H9 (cell line): ENCODE measurements at regions not wholly inside any gene's neighbourhood (a gene's known extent, or its start where the extent isn't known, plus 50 kb on each side); places are given as distances from the start of the nearest gene placed in this dataset.

ENCODE experiments used
- DNase-seq: peaks from one replicate; pipeline ENCODE4 v3.0.0-alpha.2; 2017
- H2AFZ ChIP-seq: one replicate; pipeline ENCODE4 v1.6.1; 2013; ENCODE audit warnings: mild to moderate bottlenecking, low read length, control low read depth, moderate library complexity
- H2AK5ac ChIP-seq: 2 replicates; pipeline ENCODE4 v1.6.1; 2013; ENCODE audit warnings: low read length, control low read depth, mixed read lengths; ENCODE audit not compliant: insufficient read length
- H2BK120ac ChIP-seq: one replicate; pipeline ENCODE4 v1.6.1; 2013; ENCODE audit warnings: low read depth, mild to moderate bottlenecking, low read length, control low read depth, inconsistent platforms; ENCODE audit not compliant: poor library complexity, severe bottlenecking
- H2BK12ac ChIP-seq: 2 replicates; pipeline ENCODE4 v1.6.1; 2013; ENCODE audit warnings: low read length, control low read depth, mixed read lengths, low read depth; ENCODE audit not compliant: insufficient read length
- H2BK15ac ChIP-seq: 2 replicates; pipeline ENCODE4 v1.6.1; 2013; ENCODE audit warnings: low read depth, low read length, control low read depth
- H2BK20ac ChIP-seq: one replicate; pipeline ENCODE4 v1.6.1; 2013; ENCODE audit warnings: low read depth, mild to moderate bottlenecking, low read length, control low read depth, inconsistent platforms; ENCODE audit not compliant: poor library complexity, severe bottlenecking
- H2BK5ac ChIP-seq: 2 replicates; pipeline ENCODE4 v1.6.1; 2013; ENCODE audit warnings: low read length, control low read depth, mixed read lengths; ENCODE audit not compliant: insufficient read length
- H3K14ac ChIP-seq: 2 replicates; pipeline ENCODE4 v1.6.1; 2013; ENCODE audit warnings: low read length, control low read depth; ENCODE audit not compliant: insufficient read depth
- H3K18ac ChIP-seq: 2 replicates; pipeline ENCODE4 v1.6.1; 2013; ENCODE audit warnings: low read depth, mild to moderate bottlenecking, mixed read lengths, low read length, control low read depth; ENCODE audit not compliant: insufficient read length
- H3K23ac ChIP-seq: 2 replicates; pipeline ENCODE4 v1.6.1; 2013; ENCODE audit warnings: low read length, control low read depth, mixed read lengths, low read depth; ENCODE audit not compliant: insufficient read length
- H3K23me2 ChIP-seq: 2 replicates; pipeline ENCODE4 v1.6.1; 2013; ENCODE audit warnings: low read depth, mild to moderate bottlenecking, mixed read lengths, low read length, control low read depth; ENCODE audit not compliant: insufficient read length, poor library complexity, severe bottlenecking
- H3K27ac ChIP-seq: 2 replicates; pipeline ENCODE4 v1.5.1; 2013; ENCODE audit warnings: low read length, control low read depth, mixed read lengths, low read depth; ENCODE audit not compliant: insufficient read length
- H3K27me3 ChIP-seq: 2 replicates; pipeline ENCODE4 v1.6.1; 2013; ENCODE audit warnings: low read length, control low read depth, inconsistent platforms; ENCODE audit not compliant: insufficient read depth
- H3K4ac ChIP-seq: 2 replicates; pipeline ENCODE4 v1.6.1; 2013; ENCODE audit warnings: low read depth, mild to moderate bottlenecking, control low read depth, inconsistent platforms, low read length, moderate library complexity
- H3K4me1 ChIP-seq: 2 replicates; pipeline ENCODE4 v1.6.1; 2013; ENCODE audit warnings: low read length, control low read depth, inconsistent platforms; ENCODE audit not compliant: insufficient read depth
- H3K4me2 ChIP-seq: 2 replicates; pipeline ENCODE4 v1.6.1; 2013; ENCODE audit warnings: low read length, control low read depth, mixed read lengths; ENCODE audit not compliant: insufficient read length, insufficient read depth
- H3K56ac ChIP-seq: 2 replicates; pipeline ENCODE4 v1.6.1; 2013; ENCODE audit warnings: low read depth, mild to moderate bottlenecking, mixed read lengths, low read length, control low read depth; ENCODE audit not compliant: insufficient read length
- H3K79me1 ChIP-seq: 2 replicates; pipeline ENCODE4 v1.6.1; 2013; ENCODE audit warnings: low read depth, mild to moderate bottlenecking, moderate library complexity, low read length, control low read depth, inconsistent platforms; ENCODE audit not compliant: insufficient read depth, poor library complexity, severe bottlenecking
- H3K79me2 ChIP-seq: 2 replicates; pipeline ENCODE4 v1.6.1; 2013; ENCODE audit warnings: low read length, control low read depth, inconsistent platforms; ENCODE audit not compliant: insufficient read depth
- H3K9ac ChIP-seq: 2 replicates; pipeline ENCODE4 v1.6.1; 2013; ENCODE audit warnings: low read length, control low read depth, mixed read lengths; ENCODE audit not compliant: insufficient read length; ENCODE audit errors: extremely low read depth
- H3K9me3 ChIP-seq: one replicate; pipeline ENCODE4 v1.6.1; 2013; ENCODE audit warnings: low read depth, low read length, inconsistent platforms; ENCODE audit not compliant: control insufficient read depth
- H3T11ph ChIP-seq: one replicate; pipeline ENCODE4 v1.6.1; 2013; ENCODE audit warnings: mild to moderate bottlenecking, low read length, control low read depth, inconsistent platforms
- H4K20me1 ChIP-seq: one replicate; pipeline ENCODE4 v1.6.1; 2013; ENCODE audit not compliant: control insufficient read depth, insufficient read length, insufficient read depth
- H4K5ac ChIP-seq: 2 replicates; pipeline ENCODE4 v1.6.1; 2013; ENCODE audit warnings: low read depth, mild to moderate bottlenecking, mixed read lengths, low read length, control low read depth; ENCODE audit not compliant: insufficient read length
- H4K8ac ChIP-seq: replicated peaks from 2 replicates; pipeline ENCODE4 v1.6.1; 2013; ENCODE audit warnings: low read length, control low read depth, mixed read lengths, low read depth; ENCODE audit not compliant: insufficient read length
- H4K91ac ChIP-seq: 2 replicates; pipeline ENCODE4 v1.6.1; 2013; ENCODE audit warnings: low read depth, mild to moderate bottlenecking, moderate library complexity, mixed read lengths, low read length, control low read depth; ENCODE audit not compliant: insufficient read length
- H3K27ac Mint-ChIP-seq, 3 experiments: 2 replicates in 2 of 3; 3 replicates in 1 of 3; pipeline ENCODE4 v1.8.0; 2020 to 2021; ENCODE audit warnings: mixed read lengths in 3 of 3, mild to moderate bottlenecking in 1 of 3, moderate library complexity in 1 of 3
- H3K27me3 Mint-ChIP-seq: 2 replicates; pipeline ENCODE4 v1.8.0; 2021; ENCODE audit warnings: low read depth, mild to moderate bottlenecking, moderate library complexity, mixed read lengths
- H3K36me3 Mint-ChIP-seq, 3 experiments: 2 replicates in 2 of 3; 3 replicates in 1 of 3; pipeline ENCODE4 v1.8.0; 2020 to 2021; ENCODE audit warnings: low read depth in 3 of 3, mixed read lengths in 3 of 3; ENCODE audit not compliant: insufficient read depth in 1 of 3
- H3K4me1 Mint-ChIP-seq, 2 experiments: 2 replicates each; pipeline ENCODE4 v1.8.0; 2020; ENCODE audit warnings: mixed read lengths in 2 of 2
- H3K4me3 Mint-ChIP-seq, 2 experiments: 2 replicates in 1 of 2; 3 replicates in 1 of 2; pipeline ENCODE4 v1.8.0; 2020 to 2021; ENCODE audit warnings: mild to moderate bottlenecking in 2 of 2, mixed read lengths in 2 of 2, moderate library complexity in 1 of 2
- H3K9me3 Mint-ChIP-seq, 2 experiments: 2 replicates in 1 of 2; 3 replicates in 1 of 2; pipeline ENCODE4 v1.8.0; 2020; ENCODE audit warnings: mild to moderate bottlenecking in 2 of 2, mixed read lengths in 2 of 2, moderate library complexity in 1 of 2
- CTCF ChIP-seq: fragments of 200-600 bp; sonication (generic); conservative IDR thresholded peaks from 3 replicates; pipeline ENCODE4 v1.8.0; 2021; ENCODE audit warnings: antibody characterized with exemption, mild to moderate bottlenecking
- WGBS: extraction: QIAGEN DNeasy Blood & Tissue Kit; methylation state at CpG from one replicate; pipeline ENCODE4 v1.1.7; 2013; ENCODE audit warnings: missing lambda C conversion rate, low lambda C conversion rate, mixed read lengths; ENCODE audit not compliant: insufficient read length; ENCODE audit errors: extremely low coverage; 5-methylcytosine and 5-hydroxymethylcytosine counted together

GRCh38 chr4:126446917-126447316 is 1132.2 kb downstream of the FAT4 start:
- WGBS: no CpG with 5 or more reads among the region's 2 CpGs
- Histone ChIP-seq H4K8ac (no peak overlapping the region), H3K4me2 (no peak overlapping the region)

More at GRCh38 chr4:126446917-126447316, 1132.2 kb downstream of the FAT4 start:
- Histone ChIP-seq H3K79me2 (no peaks in the 10 kb centered on the region), H3K23me2 (no peaks in the 10 kb centered on the region), H3K14ac (no peak overlapping the region), H2AK5ac (no peak overlapping the region), H2BK120ac (no peak overlapping the region), H2BK15ac (no peak overlapping the region), H2AFZ (no peak overlapping the region), H2BK20ac (no peak overlapping the region), H4K5ac (no peak overlapping the region), H4K91ac (no peak overlapping the region), H2BK5ac (no peak overlapping the region), H3K27me3 (no peaks in the 10 kb centered on the region), H2BK12ac (no peak overlapping the region), H3K4me1 (peaks cover 6% of the 10 kb centered on the region; the same call in 1 of the 2 replicates), H3K27ac (no peak overlapping the region), H3K9ac (no peak overlapping the region), H4K20me1 (no peaks in the 10 kb centered on the region), H3K4ac (no peak overlapping the region), H3K9me3 (no peaks in the 10 kb centered on the region), H3K79me1 (no peaks in the 10 kb centered on the region), H3K23ac (no peak overlapping the region), H3K18ac (no peak overlapping the region), H3T11ph (no peak overlapping the region), H3K56ac (no peak overlapping the region)
- Mint-ChIP-seq H3K9me3 (no peaks in the 10 kb centered on the region), H3K27me3 (no peaks in the 10 kb centered on the region), H3K4me3 (no peak overlapping the region), H3K27ac (no peak overlapping the region), H3K36me3 (no peaks in the 10 kb centered on the region), H3K4me1 (peaks cover 12 to 19% of the 10 kb centered on the region in 2 experiments)
- DNase-seq: no peak
- TF ChIP-seq CTCF: no peak
